H9 (cell line): ENCODE measurements at regions not wholly inside any gene's neighbourhood (a gene's known extent, or its start where the extent isn't known, plus 50 kb on each side); places are given as distances from the start of the nearest gene placed in this dataset.

Experiments
- DNase-seq: peaks from one replicate; pipeline ENCODE4 v3.0.0-alpha.2; 2017
- H2AFZ ChIP-seq: one replicate; pipeline ENCODE4 v1.6.1; 2013; ENCODE audit warnings: mild to moderate bottlenecking, low read length, control low read depth, moderate library complexity
- H2AK5ac ChIP-seq: 2 replicates; pipeline ENCODE4 v1.6.1; 2013; ENCODE audit warnings: low read length, control low read depth, mixed read lengths; ENCODE audit not compliant: insufficient read length
- H2BK120ac ChIP-seq: one replicate; pipeline ENCODE4 v1.6.1; 2013; ENCODE audit warnings: low read depth, mild to moderate bottlenecking, low read length, control low read depth, inconsistent platforms; ENCODE audit not compliant: poor library complexity, severe bottlenecking
- H2BK12ac ChIP-seq: 2 replicates; pipeline ENCODE4 v1.6.1; 2013; ENCODE audit warnings: low read length, control low read depth, mixed read lengths, low read depth; ENCODE audit not compliant: insufficient read length
- H2BK15ac ChIP-seq: 2 replicates; pipeline ENCODE4 v1.6.1; 2013; ENCODE audit warnings: low read depth, low read length, control low read depth
- H2BK20ac ChIP-seq: one replicate; pipeline ENCODE4 v1.6.1; 2013; ENCODE audit warnings: low read depth, mild to moderate bottlenecking, low read length, control low read depth, inconsistent platforms; ENCODE audit not compliant: poor library complexity, severe bottlenecking
- H2BK5ac ChIP-seq: 2 replicates; pipeline ENCODE4 v1.6.1; 2013; ENCODE audit warnings: low read length, control low read depth, mixed read lengths; ENCODE audit not compliant: insufficient read length
- H3K14ac ChIP-seq: 2 replicates; pipeline ENCODE4 v1.6.1; 2013; ENCODE audit warnings: low read length, control low read depth; ENCODE audit not compliant: insufficient read depth
- H3K18ac ChIP-seq: 2 replicates; pipeline ENCODE4 v1.6.1; 2013; ENCODE audit warnings: low read depth, mild to moderate bottlenecking, mixed read lengths, low read length, control low read depth; ENCODE audit not compliant: insufficient read length
- H3K23ac ChIP-seq: 2 replicates; pipeline ENCODE4 v1.6.1; 2013; ENCODE audit warnings: low read length, control low read depth, mixed read lengths, low read depth; ENCODE audit not compliant: insufficient read length
- H3K23me2 ChIP-seq: 2 replicates; pipeline ENCODE4 v1.6.1; 2013; ENCODE audit warnings: low read depth, mild to moderate bottlenecking, mixed read lengths, low read length, control low read depth; ENCODE audit not compliant: insufficient read length, poor library complexity, severe bottlenecking
- H3K27ac ChIP-seq: 2 replicates; pipeline ENCODE4 v1.5.1; 2013; ENCODE audit warnings: low read length, control low read depth, mixed read lengths, low read depth; ENCODE audit not compliant: insufficient read length
- H3K27me3 ChIP-seq: 2 replicates; pipeline ENCODE4 v1.6.1; 2013; ENCODE audit warnings: low read length, control low read depth, inconsistent platforms; ENCODE audit not compliant: insufficient read depth
- H3K4ac ChIP-seq: 2 replicates; pipeline ENCODE4 v1.6.1; 2013; ENCODE audit warnings: low read depth, mild to moderate bottlenecking, control low read depth, inconsistent platforms, low read length, moderate library complexity
- H3K4me1 ChIP-seq: 2 replicates; pipeline ENCODE4 v1.6.1; 2013; ENCODE audit warnings: low read length, control low read depth, inconsistent platforms; ENCODE audit not compliant: insufficient read depth
- H3K4me2 ChIP-seq: 2 replicates; pipeline ENCODE4 v1.6.1; 2013; ENCODE audit warnings: low read length, control low read depth, mixed read lengths; ENCODE audit not compliant: insufficient read length, insufficient read depth
- H3K56ac ChIP-seq: 2 replicates; pipeline ENCODE4 v1.6.1; 2013; ENCODE audit warnings: low read depth, mild to moderate bottlenecking, mixed read lengths, low read length, control low read depth; ENCODE audit not compliant: insufficient read length
- H3K79me1 ChIP-seq: 2 replicates; pipeline ENCODE4 v1.6.1; 2013; ENCODE audit warnings: low read depth, mild to moderate bottlenecking, moderate library complexity, low read length, control low read depth, inconsistent platforms; ENCODE audit not compliant: insufficient read depth, poor library complexity, severe bottlenecking
- H3K79me2 ChIP-seq: 2 replicates; pipeline ENCODE4 v1.6.1; 2013; ENCODE audit warnings: low read length, control low read depth, inconsistent platforms; ENCODE audit not compliant: insufficient read depth
- H3K9ac ChIP-seq: 2 replicates; pipeline ENCODE4 v1.6.1; 2013; ENCODE audit warnings: low read length, control low read depth, mixed read lengths; ENCODE audit not compliant: insufficient read length; ENCODE audit errors: extremely low read depth
- H3K9me3 ChIP-seq: one replicate; pipeline ENCODE4 v1.6.1; 2013; ENCODE audit warnings: low read depth, low read length, inconsistent platforms; ENCODE audit not compliant: control insufficient read depth
- H3T11ph ChIP-seq: one replicate; pipeline ENCODE4 v1.6.1; 2013; ENCODE audit warnings: mild to moderate bottlenecking, low read length, control low read depth, inconsistent platforms
- H4K20me1 ChIP-seq: one replicate; pipeline ENCODE4 v1.6.1; 2013; ENCODE audit not compliant: control insufficient read depth, insufficient read length, insufficient read depth
- H4K5ac ChIP-seq: 2 replicates; pipeline ENCODE4 v1.6.1; 2013; ENCODE audit warnings: low read depth, mild to moderate bottlenecking, mixed read lengths, low read length, control low read depth; ENCODE audit not compliant: insufficient read length
- H4K8ac ChIP-seq: replicated peaks from 2 replicates; pipeline ENCODE4 v1.6.1; 2013; ENCODE audit warnings: low read length, control low read depth, mixed read lengths, low read depth; ENCODE audit not compliant: insufficient read length
- H4K91ac ChIP-seq: 2 replicates; pipeline ENCODE4 v1.6.1; 2013; ENCODE audit warnings: low read depth, mild to moderate bottlenecking, moderate library complexity, mixed read lengths, low read length, control low read depth; ENCODE audit not compliant: insufficient read length
- H3K27ac Mint-ChIP-seq, 3 experiments: 2 replicates in 2 of 3; 3 replicates in 1 of 3; pipeline ENCODE4 v1.8.0; 2020 to 2021; ENCODE audit warnings: mixed read lengths in 3 of 3, mild to moderate bottlenecking in 1 of 3, moderate library complexity in 1 of 3
- H3K27me3 Mint-ChIP-seq: 2 replicates; pipeline ENCODE4 v1.8.0; 2021; ENCODE audit warnings: low read depth, mild to moderate bottlenecking, moderate library complexity, mixed read lengths
- H3K36me3 Mint-ChIP-seq, 3 experiments: 2 replicates in 2 of 3; 3 replicates in 1 of 3; pipeline ENCODE4 v1.8.0; 2020 to 2021; ENCODE audit warnings: low read depth in 3 of 3, mixed read lengths in 3 of 3; ENCODE audit not compliant: insufficient read depth in 1 of 3
- H3K4me1 Mint-ChIP-seq, 2 experiments: 2 replicates each; pipeline ENCODE4 v1.8.0; 2020; ENCODE audit warnings: mixed read lengths in 2 of 2
- H3K4me3 Mint-ChIP-seq, 2 experiments: 2 replicates in 1 of 2; 3 replicates in 1 of 2; pipeline ENCODE4 v1.8.0; 2020 to 2021; ENCODE audit warnings: mild to moderate bottlenecking in 2 of 2, mixed read lengths in 2 of 2, moderate library complexity in 1 of 2
- H3K9me3 Mint-ChIP-seq, 2 experiments: 2 replicates in 1 of 2; 3 replicates in 1 of 2; pipeline ENCODE4 v1.8.0; 2020; ENCODE audit warnings: mild to moderate bottlenecking in 2 of 2, mixed read lengths in 2 of 2, moderate library complexity in 1 of 2
- WGBS: extraction: QIAGEN DNeasy Blood & Tissue Kit; methylation state at CpG from one replicate; pipeline ENCODE4 v1.1.7; 2013; ENCODE audit warnings: missing lambda C conversion rate, low lambda C conversion rate, mixed read lengths; ENCODE audit not compliant: insufficient read length; ENCODE audit errors: extremely low coverage; 5-methylcytosine and 5-hydroxymethylcytosine counted together
- TF ChIP-seq, protein P1 (sequence below): fragments of 200-600 bp; sonication (generic); conservative IDR thresholded peaks from 3 replicates; pipeline ENCODE4 v1.8.0; 2021; ENCODE audit warnings: antibody characterized with exemption, mild to moderate bottlenecking

DNA sequence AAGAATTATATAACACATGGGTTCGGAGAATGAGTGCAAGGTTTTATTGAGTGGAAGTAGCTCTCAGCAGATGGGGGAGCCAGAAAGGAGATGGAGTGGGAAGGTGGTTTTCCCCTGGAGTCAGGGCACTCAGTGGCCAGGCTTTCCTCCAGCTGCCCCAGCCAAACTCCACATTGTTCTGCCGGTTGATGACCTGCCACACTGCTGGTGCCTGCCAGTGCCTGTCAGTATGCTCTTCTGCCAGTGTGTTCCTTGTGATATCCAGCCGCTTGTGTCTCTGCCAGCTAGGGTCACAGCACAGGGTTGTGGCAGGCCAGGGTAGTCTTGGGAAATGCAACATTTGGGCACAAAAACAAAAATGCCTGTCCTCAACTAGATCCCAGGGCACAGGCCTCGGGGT lies 604.8 kb upstream of the TECRL start:
- Mint-ChIP-seq H3K27me3 (no peaks in the 10 kb centered on the region), H3K4me1 (peaks cover 4% of the 10 kb centered on the region in 2 experiments; a peak in 3 of 4 replicates), H3K4me3 (no peak overlapping the region), H3K27ac (no peak overlapping the region), H3K36me3 (no peaks in the 10 kb centered on the region), H3K9me3 (no peaks in the 10 kb centered on the region)
- Histone ChIP-seq H2BK20ac (no peak overlapping the region), H3K4me1 (peaks cover 2% of the 10 kb centered on the region; the same call in 1 of the 2 replicates), H2AFZ (no peak overlapping the region), H4K8ac (no peak overlapping the region), H3K27ac (no peak overlapping the region), H2BK120ac (no peak overlapping the region), H3K56ac (no peak overlapping the region), H3K9me3 (no peaks in the 10 kb centered on the region), H4K20me1 (no peaks in the 10 kb centered on the region), H3K27me3 (no peaks in the 10 kb centered on the region), H4K91ac (no peak overlapping the region), H3K14ac (0 out of 2 replicates have a peak overlapping the region, but pooled peaks have one; percentile 77), H3K4me2 (no peak overlapping the region), H3K9ac (no peak overlapping the region), H2BK15ac (no peak overlapping the region), H3K23me2 (no peaks in the 10 kb centered on the region), H3K4ac (no peak overlapping the region), H2BK5ac (no peak overlapping the region), H3K18ac (no peak overlapping the region), H3K23ac (no peak overlapping the region), H3K79me2 (no peaks in the 10 kb centered on the region), H4K5ac (no peak overlapping the region), H3T11ph (no peak overlapping the region), H2BK12ac (no peak overlapping the region), H2AK5ac (no peak overlapping the region), H3K79me1 (no peaks in the 10 kb centered on the region)
- no CpG with 5 or more reads among the region's 4 CpGs for WGBS
- TF ChIP-seq, protein P1, sequence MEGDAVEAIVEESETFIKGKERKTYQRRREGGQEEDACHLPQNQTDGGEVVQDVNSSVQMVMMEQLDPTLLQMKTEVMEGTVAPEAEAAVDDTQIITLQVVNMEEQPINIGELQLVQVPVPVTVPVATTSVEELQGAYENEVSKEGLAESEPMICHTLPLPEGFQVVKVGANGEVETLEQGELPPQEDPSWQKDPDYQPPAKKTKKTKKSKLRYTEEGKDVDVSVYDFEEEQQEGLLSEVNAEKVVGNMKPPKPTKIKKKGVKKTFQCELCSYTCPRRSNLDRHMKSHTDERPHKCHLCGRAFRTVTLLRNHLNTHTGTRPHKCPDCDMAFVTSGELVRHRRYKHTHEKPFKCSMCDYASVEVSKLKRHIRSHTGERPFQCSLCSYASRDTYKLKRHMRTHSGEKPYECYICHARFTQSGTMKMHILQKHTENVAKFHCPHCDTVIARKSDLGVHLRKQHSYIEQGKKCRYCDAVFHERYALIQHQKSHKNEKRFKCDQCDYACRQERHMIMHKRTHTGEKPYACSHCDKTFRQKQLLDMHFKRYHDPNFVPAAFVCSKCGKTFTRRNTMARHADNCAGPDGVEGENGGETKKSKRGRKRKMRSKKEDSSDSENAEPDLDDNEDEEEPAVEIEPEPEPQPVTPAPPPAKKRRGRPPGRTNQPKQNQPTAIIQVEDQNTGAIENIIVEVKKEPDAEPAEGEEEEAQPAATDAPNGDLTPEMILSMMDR = no peak
- DNase-seq = no peak
